B cell (primary cell): ENCODE measurements at regions not wholly inside any gene's neighbourhood (a gene's known extent, or its start where the extent isn't known, plus 50 kb on each side); places are given as distances from the start of the nearest gene placed in this dataset.

Source experiments
- ATAC-seq: fragments of 200-7000 bp; cut with Tn5 transposase; one replicate; pipeline ENCODE4 v1.10.0; 2021; ENCODE audit warnings: low read depth, mild to moderate bottlenecking, moderate number of reproducible peaks, moderate library complexity
- CTCF ChIA-PET: fragments of 350-600 bp; sonication (Branson Sonifier 250); formaldehyde crosslinking; loops from one replicate; lab custom pipeline; 2021; ENCODE audit warnings: antibody characterized with exemption, inconsistent platforms; lab: Charles Lee
- POLR2A ChIA-PET: fragments of 350-600 bp; sonication (Branson Sonifier 250); formaldehyde crosslinking; loops from one replicate; lab custom pipeline; 2021; ENCODE audit warnings: antibody characterized with exemption; lab: Charles Lee
- DNase-seq: peaks from one replicate; pipeline ENCODE4 v3.0.0; 2013
- H2AFZ ChIP-seq: 2 replicates; pipeline ENCODE4 v1.6.1; 2012; ENCODE audit warnings: mild to moderate bottlenecking, low read depth, low read length; ENCODE audit not compliant: insufficient read depth, poor library complexity, severe bottlenecking
- H3K27ac ChIP-seq, 2 donors: 1 replicate in 1 of 2; 2 replicates in 1 of 2; pipeline ENCODE4 v1.5.1; 2012 to 2013; ENCODE audit warnings: low read length in 2 of 2, mild to moderate bottlenecking in 2 of 2, moderate library complexity in 1 of 2
- H3K27me3 ChIP-seq, 4 experiments: fragments of 200-600 bp in 1 of 4; sonication (generic) in 1 of 4; replicated peaks in 1 of 4; 1 replicate in 2 of 4; 2 replicates in 2 of 4; pipeline versions ENCODE4 v1.6.1 to v1.7.0; 2013 to 2016; ENCODE audit warnings: low read length in 3 of 4, mild to moderate bottlenecking in 2 of 4, mixed read lengths in 1 of 4, moderate library complexity in 1 of 4; ENCODE audit not compliant: insufficient read depth in 4 of 4, control insufficient read depth in 3 of 4; ENCODE audit errors: control extremely low read depth in 1 of 4
- H3K36me3 ChIP-seq, 2 experiments: replicated peaks in 1 of 2; 1 replicate in 1 of 2; 2 replicates in 1 of 2; pipeline versions ENCODE4 v1.6.1 to v1.7.1; 2013; ENCODE audit warnings: low read length in 1 of 2; ENCODE audit not compliant: insufficient read depth in 2 of 2, control insufficient read depth in 1 of 2; ENCODE audit errors: control extremely low read depth in 1 of 2, extremely low read depth in 1 of 2
- H3K4me1 ChIP-seq, 2 donors: fragments of 200-600 bp in 1 of 2; sonication (generic) in 1 of 2; 1 replicate in 1 of 2; 2 replicates in 1 of 2; pipeline versions ENCODE4 v1.5.1 to v1.6.1; 2013 to 2017; ENCODE audit warnings: low read length in 2 of 2; ENCODE audit not compliant: control insufficient read depth in 2 of 2, insufficient read depth in 2 of 2
- H3K4me2 ChIP-seq: replicated peaks from 2 replicates; pipeline ENCODE3; 2012; ENCODE audit warnings: mild to moderate bottlenecking, low read depth, low read length; ENCODE audit not compliant: poor library complexity, severe bottlenecking
- H3K4me3 ChIP-seq, 5 experiments: fragments of 200-600 bp in 1 of 5; sonication (generic) in 1 of 5; 1 replicate in 3 of 5; 2 replicates in 2 of 5; pipeline versions ENCODE4 v1.5.1 to v1.7.0; 2011 to 2016; ENCODE audit warnings: low read length in 4 of 5, mild to moderate bottlenecking in 4 of 5, low read depth in 2 of 5, control low read depth in 1 of 5, moderate library complexity in 1 of 5; ENCODE audit not compliant: insufficient read depth in 1 of 5; ENCODE audit errors: control extremely low read depth in 1 of 5, extremely low read depth in 1 of 5
- H3K79me2 ChIP-seq: fragments of 200-600 bp; sonication (generic); one replicate; pipeline ENCODE4 v1.6.0; 2016; ENCODE audit warnings: low read length; ENCODE audit not compliant: control insufficient read depth, insufficient read depth
- H3K9ac ChIP-seq: fragments of 200-600 bp; sonication (generic); 2 replicates; pipeline ENCODE4 v1.6.1; 2017; ENCODE audit warnings: mild to moderate bottlenecking, low read length, moderate library complexity
- H3K9me3 ChIP-seq, 3 donors: one replicate each; pipeline versions ENCODE4 v1.6.1 to v1.7.1; 2013; ENCODE audit warnings: low read length in 2 of 3; ENCODE audit not compliant: control insufficient read depth in 2 of 3, insufficient read depth in 1 of 3; ENCODE audit errors: control extremely low read depth in 1 of 3
- H4K20me1 ChIP-seq: 2 replicates; pipeline ENCODE4 v1.6.0; 2012; ENCODE audit warnings: mild to moderate bottlenecking, low read length; ENCODE audit not compliant: insufficient read depth, control insufficient read depth, poor library complexity, severe bottlenecking
- H3K27ac Mint-ChIP-seq: one replicate; pipeline ENCODE4 v1.8.0; 2021; ENCODE audit warnings: mixed read lengths
- H3K27me3 Mint-ChIP-seq: one replicate; pipeline ENCODE4 v1.8.0; 2021; ENCODE audit warnings: mixed read lengths
- H3K4me1 Mint-ChIP-seq: one replicate; pipeline ENCODE4 v1.8.0; 2021; ENCODE audit warnings: mixed read lengths
- H3K4me3 Mint-ChIP-seq: one replicate; pipeline ENCODE4 v1.8.0; 2021; ENCODE audit warnings: mixed read lengths
- H3K9me3 Mint-ChIP-seq: one replicate; pipeline ENCODE4 v1.8.0; 2022; ENCODE audit warnings: mixed read lengths; ENCODE audit not compliant: insufficient read depth
- EZH2 ChIP-seq: IDR thresholded peaks from 2 replicates; pipeline ENCODE4 v1.6.1; 2012; ENCODE audit warnings: borderline replicate concordance, low read depth, mild to moderate bottlenecking, moderate library complexity, low read length; ENCODE audit not compliant: insufficient read depth, poor library complexity, severe bottlenecking
- WGBS: methylation state at CpG from one replicate; pipeline ENCODE4 v1.1.5; 2013; ENCODE audit warnings: missing lambda C conversion rate; ENCODE audit not compliant: insufficient coverage; 5-methylcytosine and 5-hydroxymethylcytosine counted together
- intact Hi-C: fragments of 100-400 bp; cut with micrococcal nuclease; formaldehyde crosslinking; loops from one replicate; pipeline ENCODE4 v1.10.0; 2022
- TF ChIP-seq, protein P1 (sequence below): fragments of 200-600 bp; IDR thresholded peaks from one replicate; pipeline ENCODE4 v1.8.0; 2022; ENCODE audit warnings: antibody characterized with exemption, mild to moderate bottlenecking

DNA sequence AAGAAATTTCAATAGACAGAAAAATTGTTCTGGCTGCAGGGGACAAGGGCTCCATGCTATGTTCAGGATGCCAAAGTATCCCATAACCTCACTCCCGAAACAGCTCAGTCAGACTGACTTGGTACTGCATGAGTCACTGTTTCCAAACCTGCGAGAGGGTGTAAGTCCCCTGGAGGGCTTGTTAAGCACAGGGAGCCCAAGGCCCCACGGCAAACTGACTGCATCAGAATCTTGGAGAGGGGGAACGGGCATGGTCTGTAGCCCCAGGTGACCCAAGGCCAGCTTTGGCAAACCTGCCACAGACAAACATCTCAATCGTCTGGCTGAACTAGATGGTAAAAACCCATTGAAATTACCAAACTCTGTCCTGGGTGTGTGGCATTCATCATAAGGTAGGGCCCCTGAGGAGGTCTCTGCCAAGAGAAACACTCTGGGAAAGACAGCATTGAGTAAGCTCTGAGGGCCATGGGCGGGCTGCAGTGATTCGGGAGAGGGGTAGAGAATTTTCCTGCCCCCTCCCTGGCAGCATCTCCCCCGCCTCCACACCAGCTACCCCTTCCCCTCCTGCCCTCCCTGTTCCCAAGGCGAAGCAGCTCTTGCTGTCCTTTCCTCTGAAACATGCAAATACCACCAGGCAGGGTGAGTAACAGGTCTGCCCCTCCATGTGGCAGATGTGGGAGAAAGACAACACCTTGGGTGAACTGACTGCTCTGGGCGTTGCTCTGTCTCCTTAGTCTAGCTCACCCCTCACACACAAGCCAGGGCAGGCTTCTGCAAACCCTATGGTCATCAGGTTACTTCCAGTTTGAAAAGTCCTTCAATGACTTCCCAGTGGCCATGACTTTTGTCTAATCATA lies 274.7 kb upstream of the SIX2 start:
- ChIA-PET CTCF (interaction anchor here (0.6 kb wide), 1 partner anchor 1045 kb away, joined by 4 read pairs; no protein-coding TSS in a partner anchor), POLR2A (no interaction called here)
- Mint-ChIP-seq H3K27me3 (peaks cover 22% of the 10 kb centered on the region), H3K9me3 (no peaks in the 10 kb centered on the region), H3K4me1 (no peaks in the 10 kb centered on the region), H3K27ac (no peak overlapping the region), H3K4me3 (no peak overlapping the region)
- peaks cover 0 to 4% (median 0%) of the 10 kb centered on the region in 4 experiments for H3K27me3 ChIP-seq
- H3K9ac ChIP-seq: no peak overlapping the region
- DNase-seq (no peak), ATAC-seq (no peak)
- H3K4me2 ChIP-seq: no peak overlapping the region
- H3K79me2 ChIP-seq: no peaks in the 10 kb centered on the region
- H3K4me1 ChIP-seq: peaks cover 0 to 1% of the 10 kb centered on the region in 2 donors
- 84% methylated on average over 6 of the region's 10 CpGs for WGBS
- no peak for TF ChIP-seq EZH2
- TF ChIP-seq, protein P1, sequence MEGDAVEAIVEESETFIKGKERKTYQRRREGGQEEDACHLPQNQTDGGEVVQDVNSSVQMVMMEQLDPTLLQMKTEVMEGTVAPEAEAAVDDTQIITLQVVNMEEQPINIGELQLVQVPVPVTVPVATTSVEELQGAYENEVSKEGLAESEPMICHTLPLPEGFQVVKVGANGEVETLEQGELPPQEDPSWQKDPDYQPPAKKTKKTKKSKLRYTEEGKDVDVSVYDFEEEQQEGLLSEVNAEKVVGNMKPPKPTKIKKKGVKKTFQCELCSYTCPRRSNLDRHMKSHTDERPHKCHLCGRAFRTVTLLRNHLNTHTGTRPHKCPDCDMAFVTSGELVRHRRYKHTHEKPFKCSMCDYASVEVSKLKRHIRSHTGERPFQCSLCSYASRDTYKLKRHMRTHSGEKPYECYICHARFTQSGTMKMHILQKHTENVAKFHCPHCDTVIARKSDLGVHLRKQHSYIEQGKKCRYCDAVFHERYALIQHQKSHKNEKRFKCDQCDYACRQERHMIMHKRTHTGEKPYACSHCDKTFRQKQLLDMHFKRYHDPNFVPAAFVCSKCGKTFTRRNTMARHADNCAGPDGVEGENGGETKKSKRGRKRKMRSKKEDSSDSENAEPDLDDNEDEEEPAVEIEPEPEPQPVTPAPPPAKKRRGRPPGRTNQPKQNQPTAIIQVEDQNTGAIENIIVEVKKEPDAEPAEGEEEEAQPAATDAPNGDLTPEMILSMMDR: no peak
- no peak overlapping the region for H3K27ac ChIP-seq
- intact Hi-C loops: no loop called here
- H3K36me3 ChIP-seq: no peaks in the 10 kb centered on the region
- H4K20me1 ChIP-seq: no peaks in the 10 kb centered on the region
- no peak overlapping the region for H3K4me3 ChIP-seq
- H3K9me3 ChIP-seq: no peaks in the 10 kb centered on the region
- no peak overlapping the region for H2AFZ ChIP-seq

DNA sequence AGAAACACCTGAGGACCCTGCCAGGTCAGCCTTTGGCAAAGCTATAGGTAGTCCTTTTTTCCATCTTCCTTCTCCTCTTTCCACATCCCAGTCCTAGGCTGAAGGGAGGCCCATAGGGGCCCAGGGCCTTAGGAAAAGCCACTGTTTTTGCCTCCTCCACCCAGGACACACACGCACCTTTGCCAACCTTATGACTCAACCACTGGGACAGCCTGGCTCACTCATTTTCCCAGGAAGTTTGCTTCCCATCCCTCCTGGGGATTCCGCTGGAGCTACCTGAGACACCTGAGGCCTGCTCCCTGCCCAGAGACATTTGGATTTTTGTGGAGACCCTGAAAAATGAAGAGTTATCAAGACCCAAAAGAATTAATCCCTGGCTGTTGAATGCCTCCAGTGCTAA lies 273.4 kb upstream of the SIX2 start:
- H3K27ac ChIP-seq: no peak overlapping the region
- H3K36me3 ChIP-seq: no peaks in the 10 kb centered on the region
- Mint-ChIP-seq H3K4me1 (no peaks in the 10 kb centered on the region), H3K9me3 (no peaks in the 10 kb centered on the region), H3K27ac (no peak overlapping the region), H3K27me3 (peaks cover 19% of the 10 kb centered on the region), H3K4me3 (no peak overlapping the region)
- TF ChIP-seq, protein P1: no peak
- TF ChIP-seq EZH2: no peak
- no peak for ATAC-seq
- ChIA-PET POLR2A (no interaction called here), CTCF (no interaction called here)
- H3K9me3 ChIP-seq: no peaks in the 10 kb centered on the region
- H3K9ac ChIP-seq: no peak overlapping the region
- H3K4me3 ChIP-seq: no peak overlapping the region
- WGBS: 100% methylated on average over 1 of the region's 2 CpGs
- H3K4me1 ChIP-seq: no peaks in the 10 kb centered on the region
- H3K79me2 ChIP-seq: no peaks in the 10 kb centered on the region
- H3K27me3 ChIP-seq: peaks cover 0 to 2% (median 0%) of the 10 kb centered on the region in 4 experiments
- H2AFZ ChIP-seq: no peak overlapping the region
- no peak for DNase-seq
- no peaks in the 10 kb centered on the region for H4K20me1 ChIP-seq
- H3K4me2 ChIP-seq: no peak overlapping the region
- intact Hi-C loops: no loop called here
